Colonic mucosa (tissue), 4 donors: ENCODE measurements at regions not wholly inside any gene's neighbourhood (a gene's known extent, or its start where the extent isn't known, plus 50 kb on each side); places are given as distances from the start of the nearest gene placed in this dataset.
"Not testable (repeated sequence)": the region's sequence is repeated elsewhere in the genome, so short reads cannot be mapped to it uniquely, and the experiment has no call there.

Experiments used
- DNase-seq: peaks from one replicate; pipeline ENCODE4 v3.0.0-alpha.2; 2020
- H3K27ac ChIP-seq: fragments of 200-600 bp; one replicate; pipeline ENCODE4 v1.8.0; 2021
- H3K27me3 ChIP-seq: fragments of 200-600 bp; one replicate; pipeline ENCODE4 v1.8.0; 2021
- H3K36me3 ChIP-seq: fragments of 200-600 bp; one replicate; pipeline ENCODE4 v1.8.0; 2021
- H3K4me1 ChIP-seq: fragments of 200-600 bp; one replicate; pipeline ENCODE4 v1.8.0; 2021; ENCODE audit warnings: mild to moderate bottlenecking
- H3K4me3 ChIP-seq: fragments of 200-600 bp; one replicate; pipeline ENCODE4 v1.8.0; 2021
- H3K9ac ChIP-seq, 2 donors: one replicate each; pipeline ENCODE4 v1.7.0; 2013; ENCODE audit warnings: control low read depth in 2 of 2, low read depth in 2 of 2, low read length in 2 of 2
- H3K9me3 ChIP-seq: fragments of 200-600 bp; one replicate; pipeline ENCODE4 v1.8.0; 2021
- intact Hi-C: fragments of 100-400 bp; cut with DNase I; formaldehyde crosslinking; loops from one replicate; pipeline ENCODE4 v1.14.1; 2022
- TF ChIP-seq, protein P1 (sequence below): fragments of 200-600 bp; IDR thresholded peaks from one replicate; pipeline ENCODE4 v1.8.0; 2022; ENCODE audit warnings: antibody characterized with exemption, mild to moderate bottlenecking
- donor health status: healthy.
- donor health status: DM: no; HTN: no; CAD: no.
- donor health status: DM: no; HTN: no; CAD: no.

DNA sequence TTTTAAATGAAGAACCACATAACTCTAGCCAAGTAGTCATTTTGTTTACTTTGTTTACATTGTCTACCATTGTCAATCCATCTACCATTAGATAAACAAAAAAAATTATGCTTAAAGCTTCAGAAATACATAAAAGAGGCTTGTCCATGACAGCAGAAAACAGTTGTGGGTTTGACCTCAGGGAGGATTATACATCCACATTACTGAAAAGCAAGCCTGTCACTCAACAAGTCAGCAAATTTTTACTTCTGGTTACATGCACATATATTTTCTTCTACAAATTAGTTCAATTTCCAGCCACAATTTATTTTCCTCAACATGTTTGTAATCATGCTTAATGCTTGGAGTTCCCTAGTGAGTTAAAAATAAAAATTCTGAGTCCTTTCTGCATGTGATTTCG is 713.3 kb downstream of the COL12A1 start:
- no peak overlapping the region for H3K27ac ChIP-seq
- no peaks in the 10 kb centered on the region for H3K9me3 ChIP-seq
- H3K27me3 ChIP-seq = no peaks in the 10 kb centered on the region
- no peak overlapping the region for H3K9ac ChIP-seq
- TF ChIP-seq, protein P1, sequence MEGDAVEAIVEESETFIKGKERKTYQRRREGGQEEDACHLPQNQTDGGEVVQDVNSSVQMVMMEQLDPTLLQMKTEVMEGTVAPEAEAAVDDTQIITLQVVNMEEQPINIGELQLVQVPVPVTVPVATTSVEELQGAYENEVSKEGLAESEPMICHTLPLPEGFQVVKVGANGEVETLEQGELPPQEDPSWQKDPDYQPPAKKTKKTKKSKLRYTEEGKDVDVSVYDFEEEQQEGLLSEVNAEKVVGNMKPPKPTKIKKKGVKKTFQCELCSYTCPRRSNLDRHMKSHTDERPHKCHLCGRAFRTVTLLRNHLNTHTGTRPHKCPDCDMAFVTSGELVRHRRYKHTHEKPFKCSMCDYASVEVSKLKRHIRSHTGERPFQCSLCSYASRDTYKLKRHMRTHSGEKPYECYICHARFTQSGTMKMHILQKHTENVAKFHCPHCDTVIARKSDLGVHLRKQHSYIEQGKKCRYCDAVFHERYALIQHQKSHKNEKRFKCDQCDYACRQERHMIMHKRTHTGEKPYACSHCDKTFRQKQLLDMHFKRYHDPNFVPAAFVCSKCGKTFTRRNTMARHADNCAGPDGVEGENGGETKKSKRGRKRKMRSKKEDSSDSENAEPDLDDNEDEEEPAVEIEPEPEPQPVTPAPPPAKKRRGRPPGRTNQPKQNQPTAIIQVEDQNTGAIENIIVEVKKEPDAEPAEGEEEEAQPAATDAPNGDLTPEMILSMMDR = no peak
- no peaks in the 10 kb centered on the region for H3K4me1 ChIP-seq
- DNase-seq = no peak
- no peak overlapping the region for H3K4me3 ChIP-seq
- intact Hi-C loops = no loop called here
- H3K36me3 ChIP-seq = no peaks in the 10 kb centered on the region

DNA sequence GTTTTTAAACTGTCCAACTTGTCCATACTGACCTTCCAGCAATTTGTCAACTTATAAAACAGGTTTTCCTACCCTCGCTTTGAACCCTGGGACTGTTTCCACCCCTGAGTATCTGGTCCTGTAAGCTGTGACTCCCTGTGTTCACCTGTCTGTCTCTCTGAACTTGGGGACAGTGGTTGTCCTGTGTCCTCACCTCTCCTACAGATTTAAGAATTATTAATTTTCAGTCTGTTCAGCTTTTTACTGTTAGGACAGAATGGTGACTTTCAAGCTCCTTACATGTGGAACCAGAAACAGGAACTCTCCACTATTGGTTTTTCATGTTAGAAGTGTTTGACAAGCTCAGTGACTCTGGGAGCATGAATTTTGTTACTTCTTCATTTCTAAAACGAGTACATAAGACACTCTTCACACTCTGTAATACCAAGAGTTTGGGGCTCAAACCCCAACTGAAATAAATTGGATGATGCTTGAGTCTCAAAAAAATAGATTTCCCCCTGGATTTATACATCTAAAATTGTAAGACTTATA is 713.9 kb downstream of the COL12A1 start:
- TF ChIP-seq, protein P1 = no peak
- intact Hi-C loops = no loop called here
- Histone ChIP-seq H3K27ac (no peak overlapping the region), H3K9ac (no peak overlapping the region), H3K4me1 (no peaks in the 10 kb centered on the region), H3K4me3 (no peak overlapping the region), H3K36me3 (no peaks in the 10 kb centered on the region), H3K9me3 (no peaks in the 10 kb centered on the region), H3K27me3 (no peaks in the 10 kb centered on the region)
- no peak for DNase-seq

DNA sequence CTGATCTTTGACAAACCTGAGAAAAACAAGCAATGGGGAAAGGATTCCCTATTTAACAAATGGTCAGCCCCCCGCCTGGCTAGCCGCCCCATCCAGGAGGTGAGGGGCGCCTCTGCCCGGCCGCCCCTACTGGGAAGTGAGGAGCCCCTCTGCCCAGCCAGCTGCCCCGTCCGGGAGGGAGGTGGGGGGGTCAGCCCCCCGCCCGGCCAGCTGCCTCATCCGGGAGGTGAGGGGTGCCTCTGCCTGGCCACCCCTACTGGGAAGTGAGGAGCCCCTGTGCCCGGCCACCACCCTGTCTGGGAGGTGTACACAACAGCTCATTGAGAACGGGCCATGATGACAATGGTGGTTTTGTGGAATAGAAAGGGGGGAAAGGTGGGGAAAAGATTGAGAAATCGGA is 717.1 kb downstream of the COL12A1 start:
- DNase-seq, intact Hi-C loops, H3K27ac ChIP-seq, H3K4me3 ChIP-seq, H3K36me3 ChIP-seq, H3K27me3 ChIP-seq, H3K4me1 ChIP-seq, H3K9ac ChIP-seq, H3K9me3 ChIP-seq: not testable (repeated sequence)

DNA sequence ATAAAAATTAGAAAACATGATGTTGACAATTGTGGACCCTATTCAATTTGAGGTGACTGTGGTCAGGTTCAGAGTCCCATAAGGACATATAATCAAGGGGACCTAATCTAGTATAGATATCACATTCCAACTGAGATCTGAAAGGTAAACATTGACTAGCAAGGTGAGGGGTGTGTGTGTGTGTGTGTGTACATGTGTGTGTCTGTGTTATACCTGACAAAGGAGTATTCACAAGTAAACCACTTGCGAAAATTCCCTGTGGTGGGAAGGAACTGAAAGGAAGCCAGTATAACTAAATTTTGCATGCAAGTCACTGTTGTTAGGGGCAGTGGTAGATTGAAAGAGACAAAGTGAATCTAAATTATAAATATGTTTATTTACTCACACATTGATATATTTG is 723.7 kb downstream of the COL12A1 start:
- H3K9me3 ChIP-seq = no peaks in the 10 kb centered on the region
- no peaks in the 10 kb centered on the region for H3K36me3 ChIP-seq
- no peak for DNase-seq
- intact Hi-C loops = no loop called here
- no peak overlapping the region for H3K4me3 ChIP-seq
- TF ChIP-seq, protein P1 = no peak
- H3K27ac ChIP-seq = no peak overlapping the region
- H3K9ac ChIP-seq = no peak overlapping the region
- H3K4me1 ChIP-seq = no peaks in the 10 kb centered on the region
- H3K27me3 ChIP-seq = no peaks in the 10 kb centered on the region

DNA sequence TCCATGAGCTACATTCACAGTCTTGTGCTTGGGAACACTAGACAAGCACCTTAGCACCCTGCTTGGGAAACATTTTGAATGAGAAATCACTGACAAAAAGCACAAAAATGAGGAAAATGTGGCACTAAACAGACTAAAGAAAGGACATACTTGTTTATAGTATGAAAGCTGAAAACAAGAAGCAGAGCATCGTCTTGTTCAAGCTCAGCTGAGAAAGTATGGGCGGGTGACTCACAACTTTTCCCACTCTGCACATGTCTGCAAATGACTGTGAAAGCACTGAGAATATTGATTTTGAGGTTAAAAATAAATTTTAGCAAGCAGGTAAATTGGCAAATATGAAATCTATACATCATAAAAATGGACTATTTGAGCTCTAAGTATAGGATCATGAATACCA is 725.3 kb downstream of the COL12A1 start:
- no peak overlapping the region for H3K9ac ChIP-seq
- no peaks in the 10 kb centered on the region for H3K27me3 ChIP-seq
- H3K27ac ChIP-seq = no peak overlapping the region
- no peak for DNase-seq
- intact Hi-C loops = no loop called here
- H3K9me3 ChIP-seq = no peaks in the 10 kb centered on the region
- no peaks in the 10 kb centered on the region for H3K4me1 ChIP-seq
- TF ChIP-seq, protein P1 = no peak
- no peak overlapping the region for H3K4me3 ChIP-seq
- no peaks in the 10 kb centered on the region for H3K36me3 ChIP-seq

DNA sequence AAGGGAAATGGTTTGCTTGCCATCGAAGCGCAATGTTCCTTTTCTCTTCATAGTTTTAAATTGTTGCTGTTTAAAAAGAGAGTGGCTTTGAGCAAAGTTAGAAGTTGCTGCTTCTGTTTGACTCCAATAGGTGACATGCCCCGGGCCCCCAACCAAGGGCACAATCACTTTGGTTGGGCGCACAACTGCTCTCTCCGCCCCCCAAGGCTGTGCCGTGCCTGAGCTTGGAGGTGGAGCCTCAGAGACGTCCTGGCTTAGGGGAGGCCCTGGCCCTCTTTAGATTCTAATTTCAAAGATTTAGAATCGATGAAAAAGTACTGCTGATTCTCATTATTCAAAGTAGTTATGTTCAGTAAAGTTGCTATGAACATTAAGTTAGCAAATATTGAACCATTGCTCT is 725.9 kb downstream of the COL12A1 start:
- Histone ChIP-seq H3K9ac (no peak overlapping the region), H3K9me3 (no peaks in the 10 kb centered on the region), H3K4me3 (no peak overlapping the region), H3K4me1 (no peaks in the 10 kb centered on the region), H3K36me3 (no peaks in the 10 kb centered on the region), H3K27ac (no peak overlapping the region), H3K27me3 (no peaks in the 10 kb centered on the region)
- intact Hi-C loops = no loop called here
- TF ChIP-seq, protein P1 = no peak
- DNase-seq = no peak
